ENCODE measurements at regions not wholly inside any gene's neighbourhood (a gene's known extent, or its start where the extent isn't known, plus 50 kb on each side); places are given as distances from the start of the nearest gene placed in this dataset.
"Not testable (repeated sequence)": the region's sequence is repeated elsewhere in the genome, so short reads cannot be mapped to it uniquely, and the experiment has no call there.

DNA sequence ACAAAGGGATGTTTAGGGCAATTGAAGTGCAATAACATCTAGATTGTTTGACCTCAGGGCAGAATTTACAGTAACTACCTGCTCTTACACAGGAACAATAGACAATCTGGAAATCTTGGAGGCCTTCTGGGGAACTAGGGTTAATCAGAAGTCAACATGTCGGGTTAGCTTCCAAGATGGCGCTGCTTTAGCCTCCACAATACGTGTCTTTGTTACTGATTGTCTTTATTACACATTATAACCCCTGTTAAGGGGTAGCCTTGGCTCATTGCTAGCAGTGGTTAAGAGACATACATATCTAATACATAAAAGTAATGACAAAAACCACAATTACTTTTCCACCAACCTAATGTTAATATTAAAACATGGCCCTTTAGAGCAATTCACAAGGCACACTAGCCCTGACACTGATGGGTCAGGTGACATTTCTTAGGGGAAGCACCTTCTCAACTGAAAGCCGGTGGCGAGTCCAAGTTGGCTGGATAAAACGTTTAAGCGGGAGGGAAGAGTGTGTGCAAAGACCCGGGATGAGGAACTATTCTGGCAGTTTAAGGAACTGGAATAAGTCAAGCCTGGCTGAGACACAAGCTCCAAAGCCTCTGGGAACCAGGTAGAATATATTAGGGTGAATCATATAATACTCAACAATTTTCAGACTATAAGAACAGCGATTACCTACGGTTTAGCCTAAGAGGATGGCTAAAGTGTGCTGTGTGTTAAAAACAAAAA lies 236.9 kb downstream of the BCAS1 start:
- no peak for DNase-seq

DNA sequence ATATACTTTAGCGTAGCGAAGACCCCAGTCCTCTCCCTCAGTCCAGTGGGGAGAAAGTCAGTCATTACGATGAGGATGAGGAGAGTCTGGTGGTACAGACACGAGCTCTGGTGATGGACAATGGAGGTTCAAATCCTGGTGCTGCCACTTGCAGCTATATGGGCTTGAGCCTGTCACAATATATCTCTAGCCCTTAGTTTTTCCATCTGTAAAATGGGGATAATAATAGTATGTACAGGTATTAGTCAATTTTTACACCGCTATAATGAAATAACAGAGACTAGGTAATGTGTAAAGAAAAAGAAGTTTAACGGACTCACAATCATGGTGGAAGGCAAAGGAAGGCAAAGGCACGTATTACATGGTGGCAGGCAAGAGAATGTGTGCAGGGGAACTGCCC lies 237.9 kb downstream of the BCAS1 start:
- DNase-seq = no peak

DNA sequence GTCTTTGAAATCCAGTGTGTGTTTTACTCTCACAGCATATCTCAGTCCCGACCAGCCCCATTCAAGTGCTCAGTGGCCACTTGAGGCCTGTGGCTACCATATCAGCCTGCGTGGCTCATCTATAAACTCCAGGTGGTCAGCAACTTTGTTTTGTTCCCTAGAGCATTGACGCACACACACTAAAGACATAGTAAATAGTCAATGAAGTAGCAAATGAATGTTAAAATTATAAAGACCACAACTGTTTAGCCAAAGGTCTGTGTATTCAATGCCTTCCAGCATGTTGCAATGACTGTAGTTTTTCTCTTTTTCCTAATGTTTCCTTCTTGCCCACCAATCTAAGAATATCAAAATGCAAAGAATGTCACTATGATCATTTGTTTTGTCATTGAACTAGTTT lies 238.2 kb upstream of the ZNF217 start:
- no peak for DNase-seq

DNA sequence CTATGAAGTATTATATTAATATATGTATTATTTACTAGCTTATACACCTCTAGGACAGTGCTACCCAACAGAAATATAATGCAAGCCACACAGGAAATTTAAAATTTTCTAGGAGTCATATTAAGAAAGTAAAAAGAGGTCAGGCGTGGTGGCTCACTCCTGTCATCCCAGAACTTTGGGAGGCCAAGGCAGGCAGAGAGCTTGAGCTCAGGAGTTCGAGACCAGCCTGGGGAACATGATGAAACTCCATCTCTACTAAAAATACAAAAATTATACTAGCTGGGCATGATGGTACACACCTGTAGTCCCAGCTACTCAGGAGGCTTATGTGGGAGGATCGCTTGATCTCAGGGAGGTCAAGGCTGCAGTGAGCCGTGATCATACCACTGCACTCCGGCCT lies 237.6 kb upstream of the ZNF217 start:
- DNase-seq = no peak

DNA sequence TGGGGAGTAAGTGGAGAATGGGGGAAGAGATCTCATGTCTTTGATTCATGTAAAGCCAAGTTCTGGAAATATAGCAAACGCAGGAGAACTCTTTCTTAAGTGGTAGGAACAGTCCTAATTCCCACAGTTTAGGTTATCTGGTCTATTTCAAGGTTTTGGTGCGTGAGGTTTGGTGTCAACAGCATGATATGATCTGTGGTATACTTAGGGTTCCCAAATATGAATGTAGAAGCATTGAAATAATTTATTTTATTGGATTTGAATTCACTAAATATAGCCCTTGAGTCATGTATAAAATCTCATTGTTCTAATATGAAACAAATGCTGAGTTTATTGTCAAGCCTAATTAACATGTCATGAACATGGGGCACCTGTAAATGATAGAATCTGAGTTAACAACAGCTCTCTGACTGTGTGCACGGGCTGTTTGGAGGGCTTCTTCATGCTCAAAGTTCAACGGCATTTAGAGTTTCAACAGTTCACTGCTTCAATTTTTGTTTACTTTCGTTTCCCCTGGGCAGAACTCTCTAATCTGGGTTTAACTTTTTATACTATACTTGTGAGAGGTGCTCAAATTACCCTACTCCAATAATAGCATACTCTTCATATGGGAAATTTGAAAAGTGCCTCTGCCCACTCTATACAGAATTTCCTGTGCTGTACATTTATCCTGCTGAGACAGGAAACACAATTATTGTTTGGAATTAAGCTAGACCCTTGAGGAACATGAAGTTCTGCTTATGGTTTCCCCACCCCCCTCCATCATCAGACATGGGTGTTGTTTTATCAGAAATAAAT lies 236.3 kb upstream of the ZNF217 start:
- DNase-seq = no peak

DNA sequence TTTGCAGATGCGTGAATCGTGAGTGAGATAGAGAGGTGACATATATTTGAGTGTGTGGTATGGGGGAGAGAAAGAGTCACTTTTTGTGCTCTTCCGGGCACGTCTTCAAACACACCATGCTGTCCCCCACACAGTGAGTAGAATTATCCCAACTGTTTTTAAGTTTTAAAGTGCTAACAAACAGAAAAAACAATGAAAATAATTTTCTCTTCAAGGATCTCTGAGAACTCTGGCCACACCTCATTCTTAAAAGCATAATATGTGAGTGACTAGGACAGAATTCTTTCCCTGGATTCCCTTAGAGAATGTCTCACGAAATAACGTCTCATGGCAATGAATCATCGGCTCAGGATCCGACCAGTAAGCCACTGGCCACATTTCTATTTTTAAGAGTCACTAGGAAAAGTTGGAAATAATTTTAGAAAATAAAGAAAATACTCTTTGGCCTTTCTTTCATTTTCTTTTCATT lies 235.7 kb upstream of the ZNF217 start:
- DNase-seq = no peak

DNA sequence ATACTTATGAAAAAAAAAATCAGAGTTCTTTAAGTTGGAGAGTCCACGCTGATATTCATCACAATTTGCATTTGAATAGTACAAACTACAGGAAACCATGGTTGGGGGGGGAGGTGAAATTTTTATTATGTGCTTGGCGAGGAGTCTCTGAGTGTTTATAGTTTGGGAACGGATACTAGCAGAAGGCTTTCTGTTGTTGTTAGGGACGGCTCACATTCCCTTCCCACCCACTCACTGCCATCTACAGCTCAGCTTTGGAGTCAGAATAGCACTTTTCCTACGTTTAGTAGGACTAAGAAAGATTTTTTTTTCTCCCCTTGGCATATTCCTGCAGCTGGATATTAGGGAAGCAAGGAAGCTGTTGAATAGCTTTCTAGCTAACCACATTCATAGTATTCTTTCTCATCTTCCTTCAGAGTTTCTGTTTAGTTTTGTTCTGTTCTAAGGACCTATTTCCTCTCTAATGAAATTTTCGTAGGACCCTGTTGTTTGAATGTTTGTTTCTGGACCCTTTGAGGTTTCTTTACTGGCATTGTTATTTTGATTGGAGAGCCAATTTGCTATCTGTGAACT lies 235.1 kb upstream of the ZNF217 start:
- DNase-seq = no peak

DNA sequence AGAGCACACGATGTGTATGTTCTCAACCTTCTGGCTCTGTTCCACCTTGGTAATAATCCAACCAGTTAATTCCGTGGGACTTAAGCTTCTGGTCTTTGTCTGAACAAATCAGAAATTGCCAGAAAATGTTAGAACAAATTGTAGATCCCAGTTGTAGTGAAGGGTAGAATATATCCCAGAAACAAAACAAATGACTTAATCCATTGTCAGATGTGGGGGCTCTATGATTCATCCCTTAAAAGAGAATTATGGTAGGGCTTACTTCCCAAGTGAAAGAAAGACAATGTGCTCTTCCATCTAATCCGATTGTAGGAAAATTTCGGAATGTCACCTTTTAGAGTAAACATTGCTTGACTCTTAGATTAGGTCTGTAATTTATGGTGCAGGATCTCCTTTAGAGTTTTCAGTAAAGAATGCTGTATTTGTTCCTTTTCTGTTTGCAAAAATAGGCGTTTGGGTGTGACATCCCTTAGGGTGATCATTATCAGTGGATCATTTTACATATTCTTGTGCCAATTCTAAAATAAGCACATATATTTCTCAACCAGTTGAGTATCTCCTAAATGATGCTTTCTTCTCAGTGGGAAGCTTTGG lies 234.5 kb upstream of the ZNF217 start:
- DNase-seq = no peak

DNA sequence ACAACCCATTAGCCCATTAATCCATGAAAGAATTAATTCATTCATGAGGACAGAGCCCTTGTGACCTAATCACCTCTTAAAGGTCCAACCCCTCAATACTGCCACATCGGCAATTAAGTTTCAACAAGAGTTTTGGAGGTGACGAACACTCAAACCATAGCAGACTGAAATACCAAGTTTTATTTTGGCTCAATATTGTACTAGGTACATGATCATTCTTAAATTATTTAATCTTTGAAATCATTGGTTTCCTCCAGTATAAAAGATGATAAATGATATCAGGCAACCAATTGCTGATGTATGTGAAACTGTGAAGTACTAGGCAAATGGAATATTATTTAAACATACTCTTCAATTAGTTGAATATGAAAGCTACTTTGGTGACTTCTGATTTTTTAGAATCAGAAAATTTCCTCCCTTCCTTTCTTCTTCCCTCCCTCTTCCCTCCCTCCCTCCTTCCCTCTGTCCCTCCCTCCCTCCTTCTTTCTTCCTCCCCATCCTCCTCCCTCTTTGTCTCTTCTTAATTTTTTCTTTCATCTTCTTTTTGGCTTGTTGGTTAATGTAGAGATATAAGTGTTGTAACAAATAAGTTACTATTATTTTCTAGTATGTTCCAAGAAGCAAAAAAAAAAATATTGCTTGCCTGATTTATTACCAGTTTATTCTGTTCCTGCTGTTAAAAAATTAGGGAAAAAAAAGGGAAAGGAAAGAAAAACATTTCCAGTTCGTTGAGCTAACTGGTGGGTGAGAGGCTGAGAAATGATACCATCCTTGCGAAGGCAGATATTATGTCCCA lies 233.9 kb upstream of the ZNF217 start:
- DNase-seq = no peak

DNA sequence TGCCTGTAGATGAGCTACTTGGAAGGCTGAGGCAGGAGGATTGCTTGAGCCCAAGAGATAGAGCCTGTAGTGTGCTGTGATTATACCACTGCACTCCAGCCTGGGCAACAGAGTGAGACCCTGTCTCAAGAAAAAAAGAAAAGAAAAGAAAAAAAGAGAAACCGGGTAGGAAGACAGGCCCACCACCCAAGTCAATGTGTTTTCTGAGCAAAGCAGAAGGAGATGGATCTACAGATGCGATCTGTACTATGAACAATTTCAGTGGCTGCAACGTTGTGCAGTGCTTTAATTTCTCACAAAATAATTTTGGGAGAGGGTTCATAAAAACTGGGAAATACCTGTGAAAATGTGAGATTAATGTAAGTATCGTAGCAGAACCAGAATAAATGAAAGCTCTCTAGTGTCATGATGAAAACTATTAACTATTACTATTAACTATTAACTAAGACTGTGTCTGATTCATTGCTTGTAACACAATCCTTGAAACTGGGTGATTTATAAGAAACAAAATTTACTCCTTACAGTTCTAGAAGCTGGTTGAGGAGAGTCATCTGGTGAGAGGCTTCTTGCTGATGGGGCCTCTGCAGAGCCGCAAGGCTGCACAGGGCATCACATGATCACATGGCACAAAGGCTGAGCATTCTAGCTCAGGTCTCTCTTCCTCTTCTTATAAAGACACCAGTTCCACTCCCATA lies 233.1 kb upstream of the ZNF217 start:
- DNase-seq = no peak

DNA sequence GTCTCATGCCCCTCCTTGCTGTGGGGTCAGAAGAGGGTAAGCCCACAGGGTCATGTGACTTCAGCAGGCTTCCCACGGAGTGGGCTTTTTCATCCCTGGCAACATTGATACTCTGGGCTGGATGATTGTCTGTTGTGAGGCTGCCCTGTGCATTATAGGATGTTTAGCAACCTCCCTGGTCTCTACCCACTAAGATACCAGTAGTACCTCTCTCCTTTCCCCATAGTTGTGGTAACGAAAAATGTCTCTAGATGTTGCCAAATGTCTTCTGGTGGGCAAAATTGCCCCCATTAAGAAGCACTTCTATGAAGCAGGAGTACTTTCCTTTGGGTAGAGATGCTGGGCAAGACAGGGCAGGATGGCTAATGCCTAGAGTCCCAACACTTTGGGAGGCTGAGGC lies 232.5 kb upstream of the ZNF217 start:
- DNase-seq = no peak

DNA sequence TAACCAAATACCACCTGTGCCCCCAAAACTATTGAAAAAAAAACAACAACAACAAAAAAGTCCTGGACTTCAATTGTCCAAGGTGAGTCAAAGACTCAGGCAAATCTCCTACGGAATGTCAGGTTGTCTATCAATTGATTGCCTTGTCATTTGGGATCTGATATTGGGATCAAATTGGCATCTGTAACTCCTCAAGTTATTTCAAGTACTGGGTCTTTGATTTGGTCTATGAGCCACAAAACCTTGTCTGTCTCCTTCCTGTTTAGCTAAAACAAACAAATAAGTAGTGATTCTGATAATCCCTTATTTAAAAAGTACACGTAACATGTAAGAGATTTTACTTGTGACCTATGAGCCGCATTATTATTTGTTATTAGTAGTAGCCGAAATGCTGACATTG lies 231.6 kb upstream of the ZNF217 start:
- DNase-seq = no peak

DNA sequence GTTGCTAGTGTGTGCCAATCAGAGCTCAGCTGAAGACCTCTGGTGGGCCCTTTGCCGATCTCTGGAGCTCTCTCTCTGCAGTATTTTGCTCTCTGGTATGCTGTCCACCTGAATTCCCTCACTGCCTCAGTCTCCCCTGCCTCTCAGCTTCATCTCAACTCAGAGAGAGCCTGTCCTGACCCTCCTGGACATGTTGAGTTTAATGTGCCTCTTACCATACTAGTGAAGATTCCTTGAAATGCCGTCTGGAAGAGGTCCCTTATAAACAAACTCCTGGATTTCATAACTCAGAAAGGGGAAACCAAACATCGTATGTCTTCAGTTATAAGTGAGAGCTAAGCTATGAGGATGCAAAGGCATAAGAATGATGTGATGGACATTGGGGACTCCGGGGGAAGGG lies 231.1 kb upstream of the ZNF217 start:
- no peak for DNase-seq

DNA sequence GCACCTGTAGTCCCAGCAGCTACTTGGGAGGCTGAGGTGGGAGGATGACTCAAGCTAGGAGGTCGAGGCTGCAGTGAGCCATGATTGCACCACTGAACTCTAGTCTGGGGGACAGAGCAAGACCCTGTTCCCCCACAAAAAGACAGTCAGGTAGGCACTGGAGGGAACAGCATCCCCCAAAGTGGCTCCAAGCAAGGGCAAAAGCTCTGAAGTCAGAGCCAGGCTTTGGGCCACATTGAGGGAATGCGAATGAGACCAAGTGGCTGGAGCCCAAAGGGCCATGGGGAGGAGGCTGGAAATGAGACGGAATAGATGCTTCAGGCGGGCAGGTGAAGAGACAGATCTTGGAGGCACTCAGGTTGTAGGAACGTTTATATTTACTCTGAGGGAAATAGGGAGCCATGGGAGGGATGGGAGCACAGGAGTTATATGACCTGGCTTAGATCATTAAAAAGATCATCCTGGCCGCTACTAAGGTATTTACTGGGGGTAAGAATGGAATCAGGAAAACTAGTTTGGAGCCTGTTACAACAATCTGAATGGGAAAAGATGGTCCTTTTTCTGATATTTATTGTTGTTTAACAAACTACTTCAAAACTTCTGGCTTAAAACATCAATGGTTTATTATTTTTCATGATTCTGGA lies 229.6 kb upstream of the ZNF217 start:
- no peak for DNase-seq

DNA sequence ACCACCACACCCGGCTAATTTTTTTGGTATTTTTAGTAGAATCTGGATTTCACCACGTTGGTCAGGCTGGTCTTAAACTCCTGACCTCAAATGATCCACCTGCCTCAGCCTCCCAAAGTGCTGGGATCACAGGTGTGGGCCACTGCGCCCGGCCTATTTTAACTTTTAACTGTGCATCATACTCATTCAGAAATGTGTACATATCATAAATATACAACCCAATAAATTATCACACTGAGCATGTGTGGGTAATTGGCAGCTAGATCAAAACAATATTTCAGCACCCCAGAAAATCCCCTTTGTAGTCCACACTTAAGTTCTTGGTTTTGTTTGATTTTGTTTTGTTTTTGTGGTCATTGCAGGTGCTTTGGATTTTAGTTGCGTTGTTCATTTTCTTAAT lies 228.9 kb upstream of the ZNF217 start:
- no peak for DNase-seq

DNA sequence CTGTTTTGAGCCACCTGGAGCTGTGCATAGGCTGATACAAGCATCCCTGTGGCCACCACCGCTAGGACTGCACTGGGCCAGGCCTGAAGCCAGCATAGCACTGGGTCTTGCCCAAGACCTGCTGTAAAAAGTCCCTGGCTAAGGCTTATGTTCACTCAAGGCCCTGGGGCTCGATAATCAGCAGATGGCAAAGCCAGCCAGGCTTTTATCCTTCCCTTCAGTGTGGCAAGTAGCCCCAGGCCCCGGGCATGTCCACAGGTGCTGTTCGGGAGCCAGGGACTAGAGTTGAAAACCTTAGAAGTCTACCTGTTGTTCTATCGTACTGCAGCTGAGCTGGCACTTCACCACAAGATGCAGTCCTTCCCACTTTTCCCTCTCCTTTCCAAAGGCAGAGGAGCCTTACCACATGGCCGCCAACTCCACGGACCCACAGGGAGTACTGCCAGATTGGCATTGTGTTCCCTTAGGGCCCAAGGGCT lies 226.4 kb upstream of the ZNF217 start:
- no peak for DNase-seq

DNA sequence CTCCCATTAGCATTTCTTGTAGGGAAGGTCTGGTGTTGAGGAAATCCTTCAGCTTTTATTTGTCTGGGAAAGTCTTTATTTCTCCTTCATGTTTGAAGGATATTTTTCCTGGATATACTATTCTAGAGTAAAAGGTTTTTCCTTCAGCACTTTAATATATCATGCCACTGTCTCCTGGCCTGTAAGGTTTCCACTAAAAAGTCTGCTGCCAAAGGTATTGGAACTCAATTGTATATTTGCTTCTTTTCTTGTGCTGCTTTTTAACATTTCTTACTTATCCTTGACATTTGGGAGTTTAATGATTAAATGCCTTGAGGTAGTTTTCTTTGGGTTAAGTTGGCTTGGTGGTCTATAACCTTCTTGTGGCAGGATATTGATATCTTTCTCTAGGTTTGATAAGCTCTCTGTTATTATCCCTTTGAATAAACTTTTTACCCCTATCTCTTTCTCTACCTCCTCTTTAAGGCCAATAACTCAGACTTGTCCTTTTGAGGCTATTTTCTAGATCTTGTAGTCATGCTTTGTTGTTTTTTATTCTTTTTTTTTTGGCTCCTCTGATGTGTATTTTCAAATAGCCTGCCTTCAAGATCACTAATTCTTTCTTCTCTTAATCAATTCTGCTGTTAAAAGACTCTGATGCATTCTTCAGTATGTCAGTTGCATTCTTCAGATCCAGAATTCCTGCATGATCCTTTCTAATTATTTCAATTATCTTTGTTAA lies 225.0 kb upstream of the ZNF217 start:
- DNase-seq = no peak

DNA sequence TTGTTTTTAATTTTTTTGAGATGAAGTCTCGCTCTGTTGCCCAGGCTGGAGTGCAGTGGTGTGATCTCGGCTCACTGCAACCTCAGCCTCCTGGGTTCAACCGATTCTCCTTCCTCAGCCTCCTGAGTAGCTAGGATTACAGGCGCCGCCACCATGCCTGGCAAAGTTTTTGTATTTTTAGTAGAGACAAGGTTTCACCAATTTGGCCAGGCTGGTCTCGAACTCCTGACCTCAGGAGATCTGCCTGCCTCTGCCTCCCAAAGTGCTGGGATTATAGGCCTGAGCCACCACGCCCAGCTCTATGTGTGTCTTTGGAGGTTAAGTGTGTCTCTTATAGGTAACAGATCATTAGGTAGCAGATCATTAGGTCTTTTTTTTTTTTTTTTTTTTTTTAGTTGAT lies 223.9 kb upstream of the ZNF217 start:
- not testable (repeated sequence) for DNase-seq

DNA sequence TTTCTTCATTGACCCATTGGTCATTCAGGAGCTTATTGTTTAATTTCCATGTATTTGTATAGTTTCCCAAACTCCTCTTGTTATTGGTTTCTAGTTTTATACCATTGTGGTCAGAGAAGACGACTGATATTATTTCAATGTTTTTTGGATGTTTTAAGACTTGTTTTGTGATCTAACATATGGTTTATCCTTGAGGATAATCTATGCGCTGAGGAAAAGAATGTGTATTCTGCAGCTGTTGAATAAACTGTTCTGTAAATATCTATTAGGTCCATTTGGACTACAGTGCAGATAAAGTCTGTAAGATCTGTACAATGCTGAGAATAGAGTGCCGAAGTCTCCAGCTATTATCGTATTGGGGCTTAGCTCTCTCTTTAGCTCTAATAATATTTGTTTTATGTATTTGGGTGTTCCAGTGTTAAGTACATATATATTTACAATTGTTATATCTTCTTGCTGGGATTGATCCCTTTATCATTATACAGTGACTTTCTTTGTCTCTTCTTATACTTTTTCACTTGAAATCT lies 223.3 kb upstream of the ZNF217 start:
- no peak for DNase-seq

DNA sequence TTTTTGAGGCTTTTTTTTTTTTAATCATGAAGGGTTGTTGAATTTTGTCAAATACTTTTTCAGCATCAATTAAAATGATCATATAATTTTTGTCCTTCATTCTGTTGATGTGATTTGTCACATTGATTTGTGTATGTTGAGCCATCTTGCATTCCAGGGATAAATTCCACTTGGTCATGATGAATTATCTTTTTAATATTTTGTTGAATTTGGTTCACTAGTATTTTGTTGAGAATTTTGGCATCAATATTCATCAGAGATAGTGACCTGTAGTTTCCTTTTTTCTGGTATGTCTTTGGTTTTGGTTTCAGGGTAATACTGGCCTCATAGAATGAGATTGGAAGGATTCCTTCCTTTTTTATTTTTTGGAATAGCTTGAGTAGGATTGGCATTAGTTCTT lies 221.9 kb upstream of the ZNF217 start:
- DNase-seq = no peak

DNA sequence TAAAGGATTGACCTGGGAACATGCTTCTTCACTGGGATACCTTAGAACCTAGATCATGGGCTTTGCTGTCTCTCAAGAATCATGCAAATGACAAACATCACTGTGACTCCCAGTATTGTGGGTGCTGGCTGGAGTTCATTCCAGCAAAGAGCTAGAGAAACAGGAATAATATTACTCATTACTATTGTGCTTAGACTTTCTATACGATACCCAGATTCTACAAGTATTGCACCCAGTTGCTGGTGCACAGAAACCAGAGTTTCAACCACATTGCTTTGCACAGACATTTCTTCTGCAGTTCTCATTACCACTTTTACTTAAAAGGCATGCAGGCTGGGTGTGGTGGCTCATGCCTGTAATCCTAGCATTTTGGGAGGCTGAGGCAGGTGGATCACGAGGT lies 220.4 kb upstream of the ZNF217 start:
- DNase-seq = no peak
